Kidney (tissue), 13 donors: ENCODE measurements at regions not wholly inside any gene's neighbourhood (a gene's known extent, or its start where the extent isn't known, plus 50 kb on each side); places are given as distances from the start of the nearest gene placed in this dataset.

Source experiments
- DNase-seq, 5 donors: peaks; one replicate each; pipeline ENCODE4 v3.0.0-alpha.2; 2013 to 2020
- FAIRE-seq: peaks from 2 replicates; lab custom pipeline; 2012; peaks lifted over from hg19 to GRCh38; lab: Jason Lieb, UNC
- H3K27ac ChIP-seq, 2 donors: one replicate each; pipeline ENCODE4 v1.7.0; 2013; ENCODE audit warnings: low read depth in 2 of 2, low read length in 2 of 2, inconsistent platforms in 1 of 2
- H3K27me3 ChIP-seq: one replicate; pipeline ENCODE4 v1.7.1; 2013; ENCODE audit warnings: low read length, inconsistent platforms; ENCODE audit not compliant: control insufficient read depth, insufficient read depth
- H3K36me3 ChIP-seq, 3 donors: one replicate each; pipeline versions ENCODE4 v1.7.0 to v1.7.1; 2013; ENCODE audit warnings: low read length in 3 of 3, control low read depth in 1 of 3, inconsistent platforms in 1 of 3; ENCODE audit not compliant: insufficient read depth in 3 of 3, control insufficient read depth in 2 of 3
- H3K4me1 ChIP-seq, 3 donors: one replicate each; pipeline versions ENCODE4 v1.7.0 to v1.7.1; 2013; ENCODE audit warnings: low read length in 3 of 3, inconsistent platforms in 1 of 3, low read depth in 1 of 3; ENCODE audit not compliant: control insufficient read depth in 2 of 3, insufficient read depth in 2 of 3
- H3K4me3 ChIP-seq, 3 donors: one replicate each; pipeline versions ENCODE4 v1.7.0 to v1.8.1; 2013; ENCODE audit warnings: low read length in 3 of 3, control low read depth in 1 of 3, inconsistent platforms in 1 of 3
- H3K9ac ChIP-seq, 3 donors: one replicate each; pipeline versions ENCODE4 v1.7.0 to v1.7.1; 2013; ENCODE audit warnings: low read length in 3 of 3, control low read depth in 1 of 3, inconsistent platforms in 1 of 3
- H3K9me3 ChIP-seq, 3 donors: one replicate each; pipeline versions ENCODE4 v1.7.0 to v1.7.1; 2013; ENCODE audit warnings: low read length in 3 of 3, control low read depth in 1 of 3, inconsistent platforms in 1 of 3; ENCODE audit not compliant: control insufficient read depth in 2 of 3, insufficient read depth in 1 of 3
- intact Hi-C: fragments of 100-400 bp; cut with DNase I; formaldehyde crosslinking; loops from one replicate; pipeline ENCODE4 v1.11.1; 2022
- TF ChIP-seq, protein P1 (sequence below): IDR thresholded peaks from 3 replicates; pipeline ENCODE4 v1.5.1; 2012; ENCODE audit warnings: mild to moderate bottlenecking, moderate library complexity, borderline replicate concordance; ENCODE audit not compliant: insufficient read depth; ENCODE audit errors: extremely low read depth
- donor health status: control.
- donor health status: control.
- donor health status: control.
- donor health status: control.
- donor health status: control.
- donor health status: DM: yes; HTN: yes; CAD: no.
- donor health status: Normal renal cell carcinoma (clear cell type).

DNA sequence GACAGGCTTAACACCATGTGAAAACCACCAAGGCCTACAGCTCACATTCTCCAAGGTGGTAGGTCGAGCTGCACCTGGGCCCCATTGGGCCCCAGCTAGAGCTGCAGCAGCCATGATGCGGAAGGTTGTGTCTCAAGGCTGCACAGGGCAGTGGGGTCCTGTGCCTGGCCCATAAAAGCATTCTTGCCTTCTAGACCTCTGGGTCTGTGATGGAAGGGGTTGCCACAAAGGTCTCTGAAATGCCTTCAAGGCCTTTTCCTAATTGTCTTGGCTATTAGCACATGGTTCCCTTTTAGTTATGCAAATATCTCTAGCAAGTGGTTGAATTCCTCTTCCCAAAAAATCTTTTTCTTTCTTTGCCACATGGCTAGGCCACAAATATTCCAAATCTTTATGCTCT lies 52.5 kb upstream of the C11orf58 start:
- no peak for FAIRE-seq
- intact Hi-C loops, result no loop called here
- TF ChIP-seq, protein P1, sequence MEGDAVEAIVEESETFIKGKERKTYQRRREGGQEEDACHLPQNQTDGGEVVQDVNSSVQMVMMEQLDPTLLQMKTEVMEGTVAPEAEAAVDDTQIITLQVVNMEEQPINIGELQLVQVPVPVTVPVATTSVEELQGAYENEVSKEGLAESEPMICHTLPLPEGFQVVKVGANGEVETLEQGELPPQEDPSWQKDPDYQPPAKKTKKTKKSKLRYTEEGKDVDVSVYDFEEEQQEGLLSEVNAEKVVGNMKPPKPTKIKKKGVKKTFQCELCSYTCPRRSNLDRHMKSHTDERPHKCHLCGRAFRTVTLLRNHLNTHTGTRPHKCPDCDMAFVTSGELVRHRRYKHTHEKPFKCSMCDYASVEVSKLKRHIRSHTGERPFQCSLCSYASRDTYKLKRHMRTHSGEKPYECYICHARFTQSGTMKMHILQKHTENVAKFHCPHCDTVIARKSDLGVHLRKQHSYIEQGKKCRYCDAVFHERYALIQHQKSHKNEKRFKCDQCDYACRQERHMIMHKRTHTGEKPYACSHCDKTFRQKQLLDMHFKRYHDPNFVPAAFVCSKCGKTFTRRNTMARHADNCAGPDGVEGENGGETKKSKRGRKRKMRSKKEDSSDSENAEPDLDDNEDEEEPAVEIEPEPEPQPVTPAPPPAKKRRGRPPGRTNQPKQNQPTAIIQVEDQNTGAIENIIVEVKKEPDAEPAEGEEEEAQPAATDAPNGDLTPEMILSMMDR, result no peak
- H3K9ac ChIP-seq, result no peak overlapping the region
- H3K4me3 ChIP-seq, result no peak overlapping the region
- H3K27me3 ChIP-seq, result no peaks in the 10 kb centered on the region
- H3K27ac ChIP-seq, result no peak overlapping the region
- no peaks in the 10 kb centered on the region for H3K36me3 ChIP-seq
- H3K4me1 ChIP-seq, result no peaks in the 10 kb centered on the region
- no peaks in the 10 kb centered on the region for H3K9me3 ChIP-seq
- DNase-seq, result no peak

GRCh38 chr11:16678466-16679116 lies 59.9 kb upstream of the C11orf58 start:
- FAIRE-seq (no peak), DNase-seq (no peak)
- TF ChIP-seq, protein P1, result no peak
- intact Hi-C loops, result no loop called here
- Histone ChIP-seq H3K4me1 (no peaks in the 10 kb centered on the region), H3K27me3 (no peaks in the 10 kb centered on the region), H3K27ac (no peak overlapping the region), H3K9ac (no peak overlapping the region), H3K36me3 (no peaks in the 10 kb centered on the region), H3K9me3 (no peaks in the 10 kb centered on the region), H3K4me3 (no peak overlapping the region)

DNA sequence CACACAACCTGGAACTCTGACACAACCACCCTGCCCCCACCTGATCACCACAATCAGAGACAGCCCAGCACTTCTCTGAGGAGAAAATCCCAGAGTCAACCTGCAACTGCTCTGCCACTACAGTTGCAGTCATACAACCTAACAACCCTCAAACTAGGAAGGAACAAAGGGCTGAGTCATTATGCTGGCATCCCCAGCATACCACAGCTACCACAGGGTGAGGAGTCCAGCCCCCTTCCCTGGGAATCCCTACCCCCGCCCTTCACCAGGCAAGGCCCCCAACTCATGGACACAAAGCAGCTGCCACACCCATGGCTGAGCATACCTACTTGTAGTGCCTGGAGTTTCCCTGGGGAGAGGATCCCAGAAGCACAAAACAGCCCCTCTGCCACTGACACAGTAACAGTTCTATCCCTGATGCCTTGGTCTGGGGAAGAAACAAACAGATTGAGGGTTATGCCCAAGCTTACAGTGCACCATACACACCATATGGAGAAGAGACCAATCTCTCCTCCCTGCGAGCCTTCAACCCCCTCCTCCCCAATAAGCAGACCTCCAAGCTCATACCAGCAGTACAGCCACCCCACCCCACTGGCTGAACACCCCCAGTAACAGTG lies 68.5 kb upstream of the C11orf58 start:
- no peak overlapping the region for H3K9ac ChIP-seq
- H3K4me1 ChIP-seq, result no peaks in the 10 kb centered on the region
- intact Hi-C loops, result no loop called here
- H3K27ac ChIP-seq, result no peak overlapping the region
- no peak overlapping the region for H3K4me3 ChIP-seq
- H3K36me3 ChIP-seq, result no peaks in the 10 kb centered on the region
- H3K27me3 ChIP-seq, result no peaks in the 10 kb centered on the region
- FAIRE-seq (no peak), DNase-seq (no peak)
- peaks cover 0 to 3% (median 0%) of the 10 kb centered on the region in 3 donors for H3K9me3 ChIP-seq
- TF ChIP-seq, protein P1, result no peak
